Activated naive CD4-positive, alpha-beta T cell treated with Interleukin-2 at 50 U/mL for 16 hours (primary cell): ENCODE measurements at regions not wholly inside any gene's neighbourhood (a gene's known extent, or its start where the extent isn't known, plus 50 kb on each side); places are given as distances from the start of the nearest gene placed in this dataset.
A peak's percentile ranks its signal among the peaks of the same experiment; 100 is the strongest.

ENCODE experiments used
- DNase-seq: peaks from one replicate; pipeline ENCODE4 v3.0.0-alpha.2; 2020

DNA sequence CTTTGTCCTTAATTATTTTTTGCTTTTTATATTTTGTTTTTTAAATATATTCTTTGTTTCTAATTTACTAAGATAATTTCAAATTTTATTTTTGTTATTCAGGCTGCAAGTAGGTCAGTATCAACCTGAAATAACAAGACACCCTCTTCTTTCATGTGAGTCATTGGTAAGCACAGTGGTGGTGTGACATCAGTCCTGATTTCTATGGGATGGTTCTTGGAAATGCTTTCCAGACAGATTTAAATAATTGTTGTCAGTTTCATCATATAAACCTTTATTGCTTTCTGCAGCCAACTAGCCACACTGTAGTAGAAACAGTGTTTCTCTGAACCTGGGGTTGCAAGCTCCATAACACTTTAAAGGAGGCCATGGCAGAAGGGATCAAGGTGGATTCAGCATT, 157.5 kb upstream of the C21orf91 start:
- DNase-seq: no peak

DNA sequence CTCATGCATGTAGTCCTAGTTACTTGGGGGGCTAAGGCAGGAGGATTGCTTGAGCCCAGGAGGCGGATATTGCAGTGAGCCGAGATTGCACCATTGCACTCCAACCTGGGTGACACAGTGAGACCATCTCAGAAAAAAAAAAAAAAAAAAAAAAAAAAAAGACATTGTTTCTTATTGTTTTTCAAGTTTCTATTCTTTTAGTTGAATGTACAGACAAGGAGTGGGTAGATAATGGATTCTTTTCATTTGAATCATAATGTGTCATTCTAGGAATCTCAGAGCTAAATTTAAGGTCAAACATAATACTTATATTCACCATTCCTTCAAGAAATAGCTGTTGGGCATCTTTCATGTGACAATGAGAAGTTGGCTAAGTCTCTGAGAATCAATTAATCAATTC, 157.0 kb upstream of the C21orf91 start:
- DNase-seq: no peak

DNA sequence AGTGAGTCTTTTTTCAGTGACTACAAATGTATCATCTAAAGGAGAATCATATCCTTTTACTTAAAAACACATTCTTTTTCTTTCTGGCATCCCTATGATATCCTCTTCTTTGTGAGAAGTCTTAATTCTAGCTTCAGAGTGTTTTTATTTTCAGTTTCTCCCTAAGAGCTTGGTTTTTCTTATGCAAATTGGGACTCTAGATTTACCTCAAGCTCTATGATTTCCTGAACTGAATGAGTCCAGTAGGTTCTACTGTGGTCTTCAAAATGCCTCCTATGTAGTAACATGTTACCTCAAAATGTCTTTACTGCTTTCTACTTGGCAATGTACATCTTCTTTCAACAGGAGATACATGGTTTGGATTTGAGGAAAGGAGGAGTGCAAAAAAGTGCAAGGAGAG, 148.2 kb upstream of the C21orf91 start:
- no peak for DNase-seq

DNA sequence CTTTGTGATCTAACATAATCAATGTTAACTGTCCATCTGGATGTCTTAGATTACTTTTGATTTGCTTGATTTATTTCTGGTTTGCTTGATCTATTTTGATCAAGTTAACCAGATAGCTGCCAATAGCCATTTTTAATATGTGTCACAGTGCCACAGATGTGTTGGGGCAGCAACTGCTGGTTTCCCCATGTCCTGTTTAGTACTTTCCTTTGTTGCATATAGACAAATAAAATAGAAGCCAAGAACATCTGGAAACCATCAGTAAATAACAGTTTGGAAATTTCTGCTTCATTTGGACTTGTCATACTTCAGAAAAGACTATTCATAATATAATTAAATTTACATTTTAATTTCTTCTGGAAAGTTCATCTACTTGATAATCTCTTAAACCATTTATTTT, 145.6 kb upstream of the C21orf91 start:
- DNase-seq: no peak

DNA sequence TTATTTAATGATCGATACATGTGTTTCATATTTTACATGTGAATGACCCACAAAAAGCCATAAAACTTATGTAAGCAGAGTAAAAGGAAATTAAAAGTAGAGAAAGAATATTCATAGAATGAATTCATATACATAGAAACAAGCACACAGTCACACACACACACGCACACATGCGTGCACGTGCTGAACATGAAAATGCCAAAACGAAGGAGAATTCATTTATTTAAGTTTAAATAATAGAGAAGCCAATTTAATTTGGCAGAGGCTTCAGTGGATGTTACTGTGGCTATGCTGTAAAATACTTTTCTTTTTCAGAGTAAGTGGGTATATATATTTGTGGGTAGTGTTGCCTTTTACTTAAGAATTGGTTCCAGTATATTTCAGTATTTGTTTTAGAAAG, 145.0 kb upstream of the C21orf91 start:
- DNase-seq: no peak

DNA sequence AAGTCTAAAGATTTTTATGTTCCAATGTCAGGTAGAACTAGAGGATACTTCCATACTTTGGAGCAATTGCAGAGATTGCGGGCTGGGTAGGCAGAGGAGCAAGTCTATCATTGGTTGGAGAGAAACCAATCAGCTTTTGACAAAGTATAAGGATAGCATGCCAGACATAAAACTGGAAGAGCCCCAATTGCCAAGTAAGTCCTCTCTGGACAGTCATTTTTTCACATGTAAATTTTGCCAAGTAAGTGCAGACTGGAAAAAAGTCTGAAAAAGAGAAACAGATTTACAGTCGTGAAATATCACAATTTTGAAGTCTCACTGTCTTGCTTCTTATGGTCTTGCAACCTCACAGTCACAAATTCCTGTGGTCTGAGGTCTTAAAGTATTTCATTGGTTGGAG, 131.4 kb upstream of the C21orf91 start:
- DNase-seq: no peak

DNA sequence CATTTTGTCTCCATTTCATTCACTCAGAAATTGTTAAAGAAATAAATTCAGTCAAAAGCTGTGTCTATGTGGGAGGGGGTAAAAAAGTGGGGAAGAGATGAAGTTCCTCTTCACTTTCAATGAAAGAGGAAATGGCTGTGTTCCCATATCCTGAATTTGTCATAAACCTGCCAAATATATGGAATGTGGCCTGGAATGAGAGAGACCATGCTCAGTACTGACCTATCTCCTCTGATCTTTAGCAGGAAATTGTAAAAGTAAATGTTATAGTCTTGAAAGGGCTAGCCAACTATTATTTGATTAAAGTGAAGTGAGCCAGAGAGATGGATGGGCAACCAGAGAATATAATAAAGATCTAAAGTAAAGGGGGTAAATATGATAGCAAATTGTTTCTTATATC, 130.3 kb upstream of the C21orf91 start:
- no peak for DNase-seq

DNA sequence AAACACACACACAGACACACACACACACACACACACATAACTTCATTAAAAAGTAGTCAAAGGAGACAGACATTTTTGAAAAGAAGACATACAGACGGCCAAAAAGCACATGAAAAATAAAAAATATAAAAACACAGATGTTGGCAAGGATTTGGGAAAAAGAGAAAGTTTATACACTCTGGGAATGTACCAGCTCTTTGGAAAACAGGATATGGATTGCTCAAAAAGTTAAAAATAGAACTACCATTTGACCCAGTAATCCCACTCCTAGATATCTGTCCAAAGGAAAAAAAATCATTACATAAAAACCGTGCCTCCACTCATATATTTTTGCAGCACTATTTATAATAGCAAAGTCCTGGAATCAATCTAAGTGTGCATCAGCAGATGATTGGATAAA, 128.4 kb upstream of the C21orf91 start:
- no peak for DNase-seq

DNA sequence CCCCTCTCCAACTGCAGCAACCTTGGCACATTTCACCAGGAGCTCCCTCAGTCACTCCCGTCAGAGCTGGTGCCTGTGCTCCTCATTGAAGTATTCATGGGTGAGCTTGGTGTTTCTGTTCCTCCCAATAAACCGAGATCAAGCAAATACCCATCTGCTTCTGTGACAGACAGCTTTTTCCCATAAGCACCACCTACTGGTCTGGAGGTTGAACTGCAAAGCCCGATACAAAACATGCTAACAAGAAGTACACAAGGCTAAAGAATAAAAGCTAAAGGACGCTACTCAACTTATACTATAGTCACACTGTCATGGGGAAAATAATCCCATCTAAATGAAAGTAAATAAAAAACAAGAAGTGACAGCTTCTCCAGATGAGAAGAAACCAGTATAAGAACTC, 111.9 kb upstream of the C21orf91 start:
- peak; percentile 10 for DNase-seq

DNA sequence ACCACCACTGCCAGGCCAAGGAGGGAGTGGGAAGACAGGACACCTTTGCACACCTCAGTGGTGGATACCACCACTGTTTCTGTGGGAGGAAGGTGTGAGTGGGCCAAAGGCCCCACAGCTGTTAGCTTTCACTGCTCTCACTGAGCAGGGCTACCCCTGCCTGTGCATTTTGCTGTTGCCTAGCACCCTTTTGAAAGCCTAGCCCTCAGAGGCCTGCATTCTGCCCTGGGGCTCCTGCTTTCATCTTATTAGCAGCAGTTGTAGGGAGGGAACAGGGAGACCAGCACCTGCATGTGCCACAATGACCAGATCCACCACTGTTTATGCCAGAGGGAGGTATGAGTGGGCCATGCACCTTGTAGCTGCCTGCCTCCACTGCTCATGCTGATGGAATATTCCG, 110.9 kb upstream of the C21orf91 start:
- no peak for DNase-seq

DNA sequence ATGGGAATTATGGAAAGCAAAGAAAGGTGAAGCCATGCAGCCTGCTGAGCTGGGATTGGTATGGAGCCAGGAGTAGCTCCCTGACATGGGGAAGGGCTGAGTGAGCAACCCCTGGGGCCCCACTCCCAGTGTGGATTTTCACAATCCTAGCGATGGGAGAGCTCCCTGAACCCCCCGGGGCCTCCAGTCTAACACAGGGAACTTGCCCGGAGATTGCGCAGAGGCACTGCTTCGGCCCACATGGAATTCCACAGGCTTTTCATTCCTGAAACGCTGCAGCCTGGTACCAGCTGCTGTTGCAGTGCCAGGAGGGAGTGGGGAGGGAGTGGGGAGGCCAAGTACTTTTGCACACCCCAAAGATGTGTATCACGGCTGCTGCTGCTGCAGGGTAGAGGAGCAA, 110.4 kb upstream of the C21orf91 start:
- no peak for DNase-seq

DNA sequence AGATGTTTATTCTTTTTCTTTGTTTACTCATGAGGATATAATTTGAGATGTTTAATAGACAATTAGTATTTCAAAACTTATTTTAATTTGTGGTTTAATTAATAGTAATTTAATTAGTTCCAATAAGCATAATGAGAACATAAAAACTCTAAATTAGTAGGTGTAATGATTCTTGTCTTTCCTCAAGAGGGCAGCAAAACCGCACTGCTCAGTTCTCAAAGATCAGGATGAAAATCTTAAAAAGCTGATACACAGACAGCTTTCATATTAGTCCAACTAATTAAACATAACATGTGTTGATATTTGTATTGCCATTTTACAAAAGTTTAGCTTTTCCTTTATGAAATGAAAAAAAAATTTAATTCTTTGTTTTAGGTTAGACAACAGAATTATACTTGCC, 106.7 kb upstream of the C21orf91 start:
- DNase-seq: no peak

DNA sequence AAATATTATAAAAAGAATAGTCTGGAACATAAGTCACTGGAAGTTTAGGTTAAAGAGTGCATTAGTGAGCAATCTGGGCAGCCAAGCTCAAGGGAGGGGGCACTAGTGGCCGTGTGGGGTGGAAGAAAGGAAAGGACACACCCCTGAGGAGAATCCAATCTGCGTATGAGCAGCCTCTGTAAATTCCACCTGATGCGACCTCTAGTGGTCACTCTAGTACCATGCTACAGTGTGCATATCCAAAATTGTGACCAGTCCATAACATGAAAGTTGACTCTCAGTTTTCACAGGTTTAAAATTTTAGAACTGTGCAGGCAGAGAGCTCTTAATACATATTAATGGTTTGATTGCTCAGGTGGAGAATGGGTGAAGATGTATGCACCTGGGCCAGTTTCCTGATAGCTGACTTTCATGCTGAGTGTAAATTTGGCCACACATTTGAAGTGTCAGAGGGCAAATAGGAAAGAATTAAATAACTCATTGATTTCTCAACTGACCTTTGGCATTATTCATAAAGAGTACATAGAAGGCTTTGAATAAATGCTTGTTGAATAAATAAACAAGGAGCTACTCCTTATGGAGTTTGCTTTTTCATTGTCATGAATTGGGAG, 105.9 kb upstream of the C21orf91 start:
- DNase-seq: peak; percentile 40

DNA sequence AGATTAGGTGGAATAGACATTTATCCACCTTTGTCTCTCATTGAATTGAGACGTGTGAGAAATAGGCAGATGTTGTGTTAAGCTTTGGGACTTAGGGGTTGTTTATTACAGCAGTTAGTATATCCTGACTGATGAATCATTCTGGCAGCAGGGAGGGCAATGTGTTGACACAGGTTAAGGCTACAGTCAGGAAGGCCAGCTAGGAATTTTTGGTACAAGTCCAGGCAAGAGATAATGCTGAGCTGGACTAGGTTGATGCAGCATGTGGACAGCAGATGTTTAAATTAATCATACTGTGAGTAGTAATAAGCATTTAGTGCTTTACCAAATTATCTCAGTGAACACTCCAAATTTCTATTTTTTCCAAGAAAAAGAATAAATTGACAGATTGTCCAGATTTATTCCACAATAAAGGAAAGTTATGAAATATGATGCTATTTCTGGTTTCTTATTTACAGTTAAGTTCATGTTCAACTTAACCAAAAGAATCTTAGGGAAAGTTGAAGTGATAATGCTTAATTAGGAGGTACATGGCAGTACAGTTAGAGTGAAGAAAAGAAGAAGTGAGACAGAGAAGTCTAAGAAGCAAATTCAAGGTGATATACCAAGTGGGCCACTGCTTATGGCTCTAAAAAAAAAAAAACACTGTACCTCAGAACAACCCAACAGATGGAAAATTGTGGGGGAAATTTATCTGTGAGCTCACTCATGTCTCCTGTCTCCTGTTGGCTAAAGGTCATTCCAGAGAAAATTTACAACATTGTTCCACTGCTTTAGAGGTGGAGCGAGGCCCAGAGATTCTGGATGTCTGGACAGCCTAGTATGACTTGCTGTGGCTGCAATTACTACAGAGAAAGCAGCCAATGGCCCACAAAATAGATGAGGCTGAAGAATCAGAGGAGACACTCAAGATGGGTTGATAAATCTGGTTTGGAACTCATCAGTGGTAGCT, 102.7 kb upstream of the C21orf91 start:
- DNase-seq: no peak

DNA sequence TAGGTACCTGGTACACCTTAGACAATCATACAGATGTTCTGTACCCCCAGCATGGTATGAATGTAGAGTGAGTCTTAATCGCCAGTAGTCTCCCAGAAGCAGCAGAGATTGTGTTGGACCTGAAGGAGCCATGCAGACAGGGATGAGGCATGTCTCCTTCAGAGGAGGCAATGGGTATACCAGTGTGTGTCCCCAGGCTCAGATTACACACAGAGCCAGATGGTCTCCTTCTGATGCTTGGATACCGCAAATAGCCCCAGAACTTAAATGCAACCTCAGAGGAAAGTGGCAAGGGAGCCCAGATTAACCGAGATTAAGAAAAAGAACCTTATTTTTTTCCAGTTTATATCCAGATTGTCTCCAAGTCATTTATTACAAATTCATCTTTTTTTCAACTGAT, 96.8 kb upstream of the C21orf91 start:
- no peak for DNase-seq

DNA sequence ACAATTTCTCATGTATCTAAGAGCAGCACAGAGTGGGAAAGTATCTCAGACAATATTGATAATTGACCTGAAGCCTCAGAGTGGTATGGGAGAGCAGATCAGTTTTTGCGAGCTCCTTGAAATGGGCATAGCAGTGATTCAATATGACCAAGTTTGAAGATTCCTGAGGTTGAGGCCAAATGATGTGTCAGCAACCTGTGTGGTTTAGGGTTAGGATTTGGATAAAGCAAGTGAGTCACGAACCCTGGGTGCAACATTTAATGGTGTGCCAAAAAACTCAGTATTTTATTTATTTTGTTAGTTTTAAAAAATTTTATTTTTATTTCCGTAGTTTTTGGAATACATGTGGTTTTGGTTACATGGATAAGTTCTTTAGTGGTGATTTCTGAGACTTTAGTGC, 92.5 kb upstream of the C21orf91 start:
- DNase-seq: no peak

DNA sequence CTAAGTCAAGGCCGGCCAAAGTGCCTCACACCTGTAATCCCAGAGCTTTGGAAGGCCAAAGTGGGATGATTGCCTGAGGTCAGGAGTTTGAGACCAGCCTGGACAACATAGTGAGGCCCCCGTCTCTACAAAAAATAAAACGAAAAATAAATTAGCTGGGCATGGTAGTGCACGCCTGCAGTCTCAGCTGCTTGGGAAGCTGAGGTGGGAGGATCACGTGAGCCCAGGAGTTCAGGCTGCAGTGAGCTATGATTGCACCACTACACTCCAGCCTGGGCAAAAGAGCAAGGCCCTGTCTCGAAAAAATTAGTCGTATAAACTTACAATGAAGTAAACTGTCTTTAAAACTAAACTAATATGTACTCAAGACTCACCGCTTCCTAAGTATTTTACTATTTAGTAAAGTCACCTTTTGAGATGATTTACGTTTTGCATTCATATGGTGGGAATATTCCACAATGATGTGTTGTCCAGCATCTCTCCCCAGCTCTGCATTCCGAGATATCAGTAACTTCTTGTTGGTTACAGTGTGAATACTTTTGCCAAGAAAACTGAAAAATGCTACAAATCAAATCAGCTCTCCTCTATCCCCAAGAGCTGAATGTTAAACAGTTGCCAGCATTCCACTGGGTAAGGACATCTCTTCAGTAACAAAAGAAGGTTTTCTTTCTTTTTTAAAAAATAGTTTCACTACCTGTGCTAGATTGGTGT, 84.9 kb upstream of the C21orf91 start:
- no peak for DNase-seq

DNA sequence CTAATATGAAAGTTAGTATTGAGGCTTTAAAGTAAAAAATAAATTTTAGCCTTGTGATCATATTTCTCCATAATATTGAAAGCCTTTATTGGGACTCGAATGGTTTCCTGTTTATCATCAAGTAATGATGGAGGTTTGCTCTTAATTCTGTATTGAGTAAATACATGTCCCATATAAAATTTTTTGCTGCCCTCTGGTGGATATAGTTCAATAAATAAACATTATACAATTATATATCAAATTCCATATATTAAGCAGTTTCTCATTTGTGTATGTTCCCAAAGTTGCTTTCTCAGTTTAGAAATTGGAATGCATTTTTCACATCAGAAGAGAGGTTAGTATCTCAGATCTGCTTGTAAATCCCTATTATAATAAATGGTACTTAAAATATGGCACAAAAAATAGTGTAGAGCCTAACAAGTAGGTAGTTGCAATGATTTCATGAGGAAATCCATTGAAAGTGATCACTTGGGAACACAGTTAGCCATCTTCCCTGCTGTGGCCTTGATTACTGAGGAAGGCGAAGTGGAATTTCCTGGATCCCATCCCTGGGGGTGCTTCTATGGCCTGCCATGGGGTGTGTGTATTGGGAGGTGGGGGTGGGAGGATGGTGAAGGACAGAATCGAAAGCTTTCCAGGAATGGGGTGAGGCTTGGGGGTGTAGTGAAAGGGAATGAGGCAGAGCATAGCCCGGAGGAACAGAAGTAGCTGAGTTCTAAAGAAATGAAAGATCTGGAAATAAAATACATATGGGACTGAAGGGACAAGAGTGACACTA, 84.1 kb upstream of the C21orf91 start:
- no peak for DNase-seq

DNA sequence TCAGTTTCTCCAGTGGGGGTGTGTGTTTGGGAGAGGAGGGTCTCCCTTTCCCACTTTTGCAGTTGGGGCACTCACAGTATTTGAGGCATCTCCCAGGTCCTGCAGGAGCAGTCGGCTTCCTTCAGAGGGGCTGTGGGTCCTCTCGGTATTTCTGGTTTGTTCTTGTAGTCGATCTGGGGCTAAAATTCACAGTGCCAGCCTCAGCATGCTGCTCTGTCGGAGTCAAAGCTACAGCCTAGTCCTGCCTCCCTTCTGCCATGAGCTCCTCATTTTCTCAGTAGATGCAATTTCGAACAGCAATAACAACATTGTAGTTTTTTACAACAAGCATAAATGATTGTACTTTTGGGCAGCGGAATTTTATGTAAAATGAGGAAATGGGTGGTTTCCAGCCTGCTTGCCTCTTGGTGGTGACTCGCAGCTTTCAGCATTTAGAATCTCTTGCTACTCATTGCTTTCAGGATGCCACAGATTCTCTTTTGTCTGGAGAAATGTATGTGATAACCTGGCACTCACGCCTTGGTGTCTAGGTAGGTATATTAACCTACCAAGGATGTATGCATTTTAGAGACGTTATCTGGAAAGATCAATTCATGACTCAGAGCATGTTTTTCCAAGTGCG, 82.4 kb upstream of the C21orf91 start:
- DNase-seq: no peak

DNA sequence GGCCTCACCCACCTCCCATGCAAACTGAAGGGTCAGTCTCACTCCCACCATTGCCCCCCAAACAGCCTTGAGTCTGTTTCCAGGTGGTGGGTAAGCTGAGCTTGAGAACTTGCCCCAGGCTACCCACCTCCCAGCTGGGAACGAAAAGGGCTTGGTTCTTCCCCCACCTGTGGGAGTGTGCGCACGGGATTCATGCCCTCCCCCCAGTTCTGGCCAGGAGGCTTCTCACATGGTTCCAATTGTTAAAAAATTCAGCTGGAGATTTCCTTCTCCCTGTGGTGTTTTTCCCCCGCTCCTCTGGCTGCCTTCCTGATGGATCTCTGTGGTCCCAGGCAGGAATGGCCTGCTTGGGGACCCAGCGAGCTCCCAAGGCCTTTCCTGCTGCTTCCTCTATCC, 81.8 kb upstream of the C21orf91 start:
- no peak for DNase-seq

DNA sequence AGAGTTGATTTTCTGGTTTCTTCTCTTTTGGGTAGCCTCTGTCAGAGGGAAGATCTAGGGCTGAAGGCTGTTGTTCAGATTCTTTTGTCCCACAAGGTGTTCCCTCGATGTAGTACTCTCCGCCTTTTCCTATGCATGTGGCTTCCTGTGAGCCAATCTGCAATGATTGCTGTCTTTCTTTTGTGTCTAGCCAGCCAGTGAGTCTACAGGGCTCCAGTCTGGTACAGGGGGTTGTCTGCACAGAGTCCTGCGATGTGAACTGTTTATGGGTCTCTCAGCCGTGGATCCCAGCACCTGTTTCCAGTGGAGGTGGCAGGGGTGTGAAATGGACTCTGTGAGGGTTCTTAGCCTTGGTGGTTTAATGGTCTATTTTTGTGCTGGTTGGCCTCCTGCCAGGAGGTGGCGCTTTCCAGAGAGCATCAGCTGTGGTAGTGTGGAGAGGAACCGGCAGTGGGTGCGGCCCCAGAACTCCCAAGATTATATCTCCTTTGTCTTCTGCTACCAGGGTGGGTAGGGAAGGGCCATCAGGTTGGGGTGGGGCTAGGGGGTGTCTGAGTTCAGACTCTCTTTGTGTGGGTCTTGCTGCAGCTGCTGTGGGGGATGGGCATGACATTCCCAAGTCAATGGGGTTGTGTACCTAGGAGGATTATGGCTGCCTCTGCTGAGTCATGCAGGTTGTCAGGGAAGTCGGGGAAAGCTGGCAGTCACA, 81.3 kb upstream of the C21orf91 start:
- DNase-seq: no peak

DNA sequence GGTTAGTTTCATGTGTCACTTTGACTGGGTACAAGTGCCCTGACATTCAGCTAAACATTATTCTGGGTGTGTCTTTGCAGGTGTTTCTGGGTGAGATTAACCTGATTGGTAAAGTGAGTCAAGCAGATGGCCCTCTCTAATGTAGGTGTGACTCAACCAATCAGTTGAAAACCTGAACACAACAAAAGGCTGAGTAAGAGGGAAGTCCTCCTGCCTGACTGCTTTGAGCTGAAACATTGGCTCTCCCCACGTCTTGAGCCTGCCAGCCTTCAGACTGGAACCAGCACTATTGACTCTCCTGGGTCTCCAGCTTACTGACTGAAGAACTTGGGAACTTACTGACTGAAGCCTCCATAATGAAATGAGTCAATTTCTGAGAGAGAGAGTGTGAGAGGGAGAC, 70.0 kb upstream of the C21orf91 start:
- no peak for DNase-seq
